Right lobe of liver (tissue), 6 donors: ENCODE measurements at regions not wholly inside any gene's neighbourhood (a gene's known extent, or its start where the extent isn't known, plus 50 kb on each side); places are given as distances from the start of the nearest gene placed in this dataset.
"Not testable (repeated sequence)": the region's sequence is repeated elsewhere in the genome, so short reads cannot be mapped to it uniquely, and the experiment has no call there.

Experiments
- ATAC-seq, 4 donors: fragments of 200-7000 bp; cut with Tn5 transposase; one replicate each; pipeline ENCODE4 v1.9.1; 2020; ENCODE audit warnings: mild to moderate bottlenecking in 4 of 4, moderate library complexity in 4 of 4
- DNase-seq, 3 donors: peaks; one replicate each; pipeline ENCODE4 v3.0.0-alpha.2; 2020
- H3K27ac ChIP-seq, 3 donors: fragments of 200-600 bp; one replicate each; pipeline ENCODE4 v1.8.0; 2022
- H3K27me3 ChIP-seq, 2 donors: fragments of 200-600 bp; one replicate each; pipeline ENCODE4 v1.8.0; 2022
- H3K36me3 ChIP-seq, 4 donors: fragments of 200-600 bp; sonication (generic) in 1 of 4; one replicate each; pipeline versions ENCODE4 v1.5.1 to v1.8.0; 2017 to 2022; ENCODE audit warnings: control low read depth in 1 of 4
- H3K4me1 ChIP-seq, 4 donors: fragments of 200-600 bp; sonication (generic) in 1 of 4; one replicate each; pipeline versions ENCODE4 v1.5.1 to v1.8.0; 2017 to 2022; ENCODE audit warnings: control low read depth in 1 of 4
- H3K4me3 ChIP-seq, 3 donors: fragments of 200-600 bp; one replicate each; pipeline ENCODE4 v1.8.0; 2022
- H3K9me3 ChIP-seq, 4 donors: fragments of 200-600 bp; sonication (generic) in 1 of 4; one replicate each; pipeline versions ENCODE4 v1.5.1 to v1.8.0; 2017 to 2022; ENCODE audit warnings: control low read depth in 1 of 4
- CTCF ChIP-seq, 4 donors: fragments of 200-600 bp in 3 of 4; fragments of 450-650 bp in 1 of 4; IDR thresholded peaks; one replicate each; pipeline versions ENCODE4 v1.5.1 to v1.8.0; 2016 to 2022; ENCODE audit warnings: antibody characterized with exemption in 4 of 4, mild to moderate bottlenecking in 2 of 4
- POLR2A ChIP-seq: fragments of 450-650 bp; IDR thresholded peaks from one replicate; pipeline ENCODE4 v1.6.1; 2017; ENCODE audit warnings: antibody characterized with exemption, mild to moderate bottlenecking
- WGBS: methylation state at CpG from one replicate; pipeline ENCODE4 v1.1.6; 2018; ENCODE audit warnings: low coverage, low lambda C conversion rate; ENCODE audit not compliant: insufficient coverage; ENCODE audit errors: missing lambda C conversion rate; 5-methylcytosine and 5-hydroxymethylcytosine counted together
- intact Hi-C, 2 donors: fragments of 100-400 bp; cut with DNase I; formaldehyde crosslinking; loops; one replicate each; pipeline versions ENCODE4 v1.11.2 to v1.14.1; 2022
- donor health status: DM: no; HTN: yes; CAD: no.
- donor health status: DM: no; HTN: no; CAD: no.
- donor health status: DM: no; HTN: no; CAD: no.
- donor health status: DM: no; HTN: yes; CAD: no.
- donor health status: DM: no; HTN: yes; CAD: no.

GRCh38 chr20:12750221-12750620 is 258.6 kb upstream of the SPTLC3 start:
- intact Hi-C loops, result no loop called here

DNA sequence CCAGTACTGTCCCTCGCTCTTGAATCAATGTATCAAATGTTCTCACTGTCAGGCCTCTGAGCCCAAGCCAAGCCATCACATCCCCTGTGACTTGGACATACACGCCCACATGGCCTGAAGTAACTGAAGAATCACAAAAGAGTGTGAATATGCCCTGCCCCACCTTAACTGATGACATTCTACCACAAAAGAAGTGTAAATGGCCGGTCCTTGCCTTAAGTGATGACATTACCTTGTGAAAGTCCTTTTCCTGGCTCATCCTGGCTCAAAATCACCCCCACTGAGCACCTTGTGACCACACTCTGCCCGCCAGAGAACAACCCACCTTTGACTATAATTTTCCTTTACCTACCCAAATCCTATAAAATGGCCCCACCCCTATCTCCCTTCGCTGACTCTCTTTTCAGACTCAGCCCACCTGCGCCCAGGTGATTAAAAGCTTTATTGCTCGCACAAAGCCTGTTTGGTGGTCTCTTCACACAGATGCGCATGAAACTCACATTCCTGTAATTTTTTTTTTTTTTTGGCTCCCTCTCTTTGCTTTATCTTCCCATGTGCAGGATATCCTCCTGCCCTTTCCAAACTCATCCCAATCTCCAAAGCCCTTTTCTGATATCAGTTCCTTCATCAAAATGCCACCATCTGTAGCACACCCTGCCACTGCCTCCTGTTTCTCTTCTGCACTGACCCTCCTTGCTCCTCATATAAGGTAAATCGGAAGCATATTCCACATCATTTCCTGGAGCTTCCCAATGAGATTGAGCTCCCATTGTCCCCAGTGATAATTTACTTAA is 255.7 kb upstream of the SPTLC3 start:
- intact Hi-C loops, DNase-seq, H3K4me3 ChIP-seq, H3K9me3 ChIP-seq, ATAC-seq, H3K27ac ChIP-seq, H3K36me3 ChIP-seq, H3K27me3 ChIP-seq, H3K4me1 ChIP-seq: not testable (repeated sequence)
- 57% methylated on average over 9 of the region's 9 CpGs for WGBS

More at GRCh38 chr20:12750221-12750620, 258.6 kb upstream of the SPTLC3 start:
- Histone ChIP-seq H3K9me3 (no peaks in the 10 kb centered on the region), H3K36me3 (no peaks in the 10 kb centered on the region), H3K27me3 (no peaks in the 10 kb centered on the region), H3K27ac (no peak overlapping the region), H3K4me1 (no peaks in the 10 kb centered on the region), H3K4me3 (no peak overlapping the region)
- DNase-seq, result no peak
- WGBS, result 64% methylated on average over 5 of the region's 6 CpGs
- ATAC-seq, result no peak
- TF ChIP-seq POLR2A (no peak), CTCF (IDR thresholded peaks at IDR 0.05) (no peak)

- H3K27me3 ChIP-seq, H3K36me3 ChIP-seq, ATAC-seq, H3K27ac ChIP-seq, DNase-seq, H3K4me1 ChIP-seq, H3K9me3 ChIP-seq, H3K4me3 ChIP-seq, intact Hi-C loops: not testable (repeated sequence)
- WGBS, result 33% methylated on average over 3 of the region's 3 CpGs
Measured at GRCh38 chr20:12753742-12754141, 255.0 kb upstream of the SPTLC3 start.

- H3K27ac ChIP-seq, ATAC-seq, intact Hi-C loops, H3K4me1 ChIP-seq, H3K4me3 ChIP-seq, H3K36me3 ChIP-seq, H3K27me3 ChIP-seq, H3K9me3 ChIP-seq, DNase-seq: not testable (repeated sequence)
- WGBS, result 48% methylated on average over 4 of the region's 5 CpGs
Measured at GRCh38 chr20:12759493-12759892, 249.3 kb upstream of the SPTLC3 start.

GRCh38 chr20:12762725-12763124 is 246.0 kb upstream of the SPTLC3 start:
- Histone ChIP-seq H3K4me3 (no peak overlapping the region), H3K27ac (no peak overlapping the region), H3K27me3 (no peaks in the 10 kb centered on the region), H3K4me1 (no peaks in the 10 kb centered on the region), H3K9me3 (no peaks in the 10 kb centered on the region), H3K36me3 (no peaks in the 10 kb centered on the region)
- DNase-seq, result no peak
- intact Hi-C loops, result no loop called here
- TF ChIP-seq POLR2A (no peak), CTCF (IDR thresholded peaks at IDR 0.05) (no peak)
- 35% methylated on average over 7 of the region's 7 CpGs for WGBS
- ATAC-seq, result no peak

DNA sequence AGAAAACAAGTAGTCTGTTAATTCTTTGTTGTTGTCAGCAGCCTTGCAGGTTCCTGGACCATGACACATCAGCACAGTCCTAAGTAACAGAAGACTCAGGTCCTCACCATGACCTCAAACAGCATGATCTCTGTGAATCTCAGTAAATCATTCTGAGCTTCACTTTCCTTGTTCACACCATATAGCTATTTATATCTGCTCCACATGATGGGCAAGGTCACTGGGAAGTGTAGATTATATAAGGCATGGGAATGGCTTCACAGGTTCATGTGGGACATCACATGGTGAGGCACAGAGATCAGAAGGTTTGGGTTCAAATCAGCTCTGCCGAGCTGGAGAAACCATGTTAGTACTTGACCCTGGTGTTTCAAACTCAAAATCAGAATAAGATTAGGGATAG is 245.4 kb upstream of the SPTLC3 start:
- Histone ChIP-seq H3K27me3 (no peaks in the 10 kb centered on the region), H3K4me3 (no peak overlapping the region), H3K4me1 (no peaks in the 10 kb centered on the region), H3K27ac (no peak overlapping the region), H3K36me3 (no peaks in the 10 kb centered on the region), H3K9me3 (no peaks in the 10 kb centered on the region)
- TF ChIP-seq CTCF (IDR thresholded peaks at IDR 0.05) (no peak), POLR2A (no peak)
- DNase-seq (no peak), ATAC-seq (no peak)
- WGBS, result 13% methylated on average over 1 of the region's 1 CpG
- intact Hi-C loops, result no loop called here
